NB4 (cell line): ENCODE measurements at regions not wholly inside any gene's neighbourhood (a gene's known extent, or its start where the extent isn't known, plus 50 kb on each side); places are given as distances from the start of the nearest gene placed in this dataset.

ENCODE experiments used
- MYC ChIP-seq: IDR thresholded peaks from 2 replicates; pipeline ENCODE4 v1.6.1; 2011; ENCODE audit warnings: low read depth, low read length
- POLR2A ChIP-seq: IDR thresholded peaks from 2 replicates; pipeline ENCODE4 v1.6.1; 2011; ENCODE audit warnings: mild to moderate bottlenecking; ENCODE audit not compliant: insufficient read length; ENCODE audit errors: extremely low read depth
- TF ChIP-seq, protein P1 (sequence below): IDR thresholded peaks from 2 replicates; pipeline ENCODE4 v1.6.1; 2011; ENCODE audit warnings: low read depth, low read length

GRCh38 chr2:106580241-106580640 is 93.1 kb downstream of the CD8B2 start:
- TF ChIP-seq, protein P1, sequence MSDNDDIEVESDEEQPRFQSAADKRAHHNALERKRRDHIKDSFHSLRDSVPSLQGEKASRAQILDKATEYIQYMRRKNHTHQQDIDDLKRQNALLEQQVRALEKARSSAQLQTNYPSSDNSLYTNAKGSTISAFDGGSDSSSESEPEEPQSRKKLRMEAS, result no peak
- TF ChIP-seq POLR2A (no peak), MYC (no peak)
